NCI-H128 (cell line): ENCODE measurements at regions not wholly inside any gene's neighbourhood (a gene's known extent, or its start where the extent isn't known, plus 50 kb on each side); places are given as distances from the start of the nearest gene placed in this dataset.

ENCODE experiments used
- DNase-seq: peaks from one replicate; lab custom pipeline; 2025; ENCODE audit not compliant: unreplicated experiment; lab: John Stamatoyannopoulos, UW

- no peak for DNase-seq
These were observed 825.6 kb upstream of the HS6ST1 start for GRCh38 chr2:129144082-129144791.

DNA sequence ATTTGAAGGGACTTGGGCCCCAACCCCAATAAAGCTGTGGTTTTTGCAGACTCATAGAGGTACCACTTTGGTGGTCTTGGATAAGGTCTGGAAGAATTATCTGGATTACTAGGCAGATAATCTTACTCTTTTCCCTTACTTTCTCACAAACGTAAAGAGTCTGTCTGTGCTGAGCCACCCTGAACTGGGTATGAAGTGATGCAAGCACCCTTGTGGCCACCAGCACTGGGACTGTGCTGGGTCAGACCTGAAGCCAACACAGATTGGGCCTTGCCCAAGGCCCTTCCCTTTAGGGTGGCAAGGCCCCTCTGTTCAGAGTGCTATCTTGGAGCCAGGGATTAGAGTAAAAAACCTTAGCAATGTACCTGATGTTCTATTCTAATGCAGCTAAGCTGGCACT, 827.0 kb upstream of the RAB6C start:
- DNase-seq = no peak

DNA sequence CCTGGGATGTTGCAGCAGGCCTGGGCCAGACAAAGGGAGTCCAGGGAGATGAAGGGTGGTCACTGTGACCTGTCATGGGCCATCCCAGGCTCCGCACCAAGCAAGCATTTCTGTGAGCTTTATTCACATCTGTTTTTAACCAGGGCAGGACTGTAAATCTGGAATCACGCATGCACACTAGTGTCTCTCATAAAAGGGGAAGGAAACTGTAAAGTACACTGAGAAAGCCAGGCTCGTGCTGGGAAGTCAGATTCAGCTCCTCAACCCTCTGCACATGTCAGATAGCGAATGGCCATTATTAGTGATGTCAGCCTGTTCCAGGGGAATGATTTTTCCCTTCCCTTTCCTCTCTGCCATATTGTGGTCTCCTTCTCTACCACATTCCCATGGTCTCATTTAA, 818.6 kb upstream of the RAB6C start:
- DNase-seq = no peak

- DNase-seq = no peak
These were observed 815.1 kb upstream of the RAB6C start for GRCh38 chr2:129164220-129164949.

DNA sequence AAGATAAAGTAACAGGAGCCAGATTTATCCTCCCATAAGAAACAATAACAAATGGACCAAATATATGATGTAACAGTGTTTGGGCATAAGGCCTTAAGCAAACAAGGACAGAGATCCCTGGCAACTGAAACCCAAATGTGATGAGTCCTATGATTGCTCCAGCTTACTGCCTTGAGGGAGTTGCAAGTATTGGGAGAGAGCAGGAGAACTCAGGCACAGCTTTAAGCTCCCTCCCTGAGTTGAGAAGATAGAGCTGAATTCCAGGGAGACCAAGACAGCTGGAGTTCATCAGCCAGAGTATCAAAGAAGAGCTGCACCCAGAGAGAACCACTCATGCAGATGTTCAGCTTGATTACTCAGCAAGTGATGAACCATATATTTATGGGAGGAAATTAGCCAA, 814.5 kb upstream of the RAB6C start:
- no peak for DNase-seq

GRCh38 chr2:129167456-129167855, 812.0 kb upstream of the RAB6C start:
- DNase-seq = no peak

DNA sequence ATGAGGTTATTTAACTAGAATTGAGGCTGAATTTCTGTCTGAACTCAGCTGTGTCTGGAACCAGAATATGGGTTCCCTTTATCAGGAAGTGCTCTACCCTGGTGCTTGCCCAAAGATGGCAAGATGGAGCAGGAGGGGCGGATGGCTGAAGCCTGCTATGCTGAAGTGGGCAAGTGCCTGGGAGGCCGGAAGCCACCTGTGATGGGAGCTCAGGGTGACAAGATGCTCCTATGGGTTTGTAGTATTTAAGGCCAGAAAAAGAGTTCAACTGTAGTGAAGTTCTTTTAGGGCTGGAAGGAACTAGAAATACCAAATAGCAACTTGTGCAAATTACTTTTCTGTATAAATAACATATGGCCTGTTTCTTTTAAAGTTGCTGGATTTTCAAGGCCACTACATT, 808.9 kb upstream of the RAB6C start:
- DNase-seq = no peak

DNA sequence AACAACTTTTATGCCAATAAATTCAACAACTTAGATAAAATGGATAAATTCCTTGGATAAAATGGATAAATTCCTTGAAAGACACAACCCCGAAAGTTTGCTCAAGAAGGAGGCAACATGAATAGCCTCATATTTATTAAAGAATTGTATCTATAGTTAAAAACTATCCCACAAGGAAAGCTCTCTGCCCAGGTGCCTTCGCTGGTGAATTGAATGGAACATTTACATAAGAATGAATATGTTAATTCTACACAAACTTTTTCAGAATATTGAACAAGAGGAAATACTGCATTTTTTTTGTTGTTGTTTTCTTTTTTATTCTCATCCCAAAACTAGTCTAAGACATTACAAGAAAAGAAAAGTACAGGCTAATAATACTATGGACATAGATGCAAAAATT, 805.3 kb upstream of the RAB6C start:
- DNase-seq = no peak

GRCh38 chr2:129175051-129175450, 804.4 kb upstream of the RAB6C start:
- DNase-seq = no peak

- DNase-seq = no peak
These were observed 803.1 kb upstream of the RAB6C start for GRCh38 chr2:129176375-129176774.

DNA sequence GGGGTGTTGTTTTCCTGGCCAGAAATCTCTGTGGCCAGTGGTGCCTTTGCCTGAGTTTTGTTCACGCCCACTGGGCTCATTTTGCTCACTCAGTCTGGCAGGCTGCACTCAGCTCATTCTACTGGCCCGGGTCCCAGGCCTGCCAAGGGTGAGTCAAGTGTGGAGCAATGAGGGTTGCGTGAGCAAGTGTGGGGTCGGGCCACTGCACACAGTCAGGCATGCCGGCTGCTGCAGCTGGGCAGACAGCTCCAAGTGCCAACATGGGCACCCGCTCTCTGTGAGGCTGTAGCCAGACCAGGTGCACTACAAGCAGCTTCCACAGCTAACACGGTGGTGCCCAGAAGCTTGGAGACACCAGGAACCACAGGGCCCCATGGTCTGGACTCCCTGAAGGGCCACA, 801.1 kb upstream of the RAB6C start:
- no peak for DNase-seq

DNA sequence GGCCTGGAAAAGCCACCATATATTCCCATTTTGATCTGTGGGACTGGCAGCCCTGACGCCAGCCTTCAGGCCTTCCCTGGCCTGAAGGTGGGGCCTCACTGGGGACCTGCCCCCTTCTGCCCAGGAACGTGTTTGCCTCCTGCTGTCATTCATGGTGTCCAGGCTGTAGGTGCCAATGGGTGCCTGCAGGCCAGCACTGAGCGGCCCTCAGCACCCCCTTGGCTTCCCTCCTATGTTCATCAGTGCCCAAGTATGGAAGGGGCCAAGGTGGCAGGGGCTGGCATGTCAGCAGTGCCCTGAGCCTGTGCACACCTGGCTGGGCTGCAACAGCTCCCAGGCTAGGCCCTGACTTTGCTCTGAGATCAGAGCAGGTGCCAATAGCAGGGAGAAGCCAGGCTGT, 800.3 kb upstream of the RAB6C start:
- no peak for DNase-seq

DNA sequence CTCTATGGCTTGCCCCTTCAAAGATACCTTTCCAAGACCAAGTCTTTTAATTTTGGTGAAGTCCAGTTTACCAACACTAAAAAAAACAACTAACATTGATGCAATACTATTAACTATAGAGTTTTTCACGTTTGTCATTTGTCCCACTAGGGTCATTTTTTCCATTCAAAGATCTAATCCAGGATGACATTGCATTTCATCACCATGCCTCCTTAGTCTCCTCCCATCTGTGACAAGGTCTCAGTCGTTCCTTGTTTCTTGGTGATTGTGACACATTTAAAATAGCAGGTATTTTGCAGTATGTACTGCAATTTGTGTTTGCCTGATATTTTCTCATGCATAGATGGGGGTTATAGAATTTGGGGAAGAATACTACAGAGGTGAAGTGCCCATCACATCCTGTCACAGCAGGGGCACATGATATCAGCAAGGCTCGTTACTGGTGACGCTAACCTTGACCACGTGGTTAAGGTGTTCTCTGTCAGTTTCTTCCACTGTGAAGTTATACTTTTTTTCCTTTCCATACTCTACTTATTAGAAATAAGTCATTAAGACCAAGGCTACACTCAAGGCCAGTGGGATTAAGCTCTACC, 799.2 kb upstream of the RAB6C start:
- no peak for DNase-seq

GRCh38 chr2:129181433-129181832, 798.0 kb upstream of the RAB6C start:
- DNase-seq = no peak

DNA sequence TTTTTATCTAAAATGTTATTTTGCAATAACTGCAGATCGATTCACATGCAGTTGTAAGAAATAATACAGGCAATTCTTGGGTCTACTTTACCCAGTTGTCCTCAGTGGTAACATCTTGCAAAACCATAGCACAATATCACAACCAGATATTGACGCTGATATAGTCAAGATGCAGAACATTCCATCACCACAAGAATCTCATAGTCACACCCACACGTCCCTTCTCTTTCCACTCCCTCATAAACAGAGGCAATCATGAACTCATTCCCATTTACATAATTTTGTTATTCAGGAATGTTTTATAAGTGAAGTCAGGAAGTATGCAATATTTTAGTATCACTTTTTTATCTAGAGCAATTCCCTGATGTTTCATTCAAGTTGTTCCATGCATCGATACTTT, 797.5 kb upstream of the RAB6C start:
- DNase-seq = no peak

DNA sequence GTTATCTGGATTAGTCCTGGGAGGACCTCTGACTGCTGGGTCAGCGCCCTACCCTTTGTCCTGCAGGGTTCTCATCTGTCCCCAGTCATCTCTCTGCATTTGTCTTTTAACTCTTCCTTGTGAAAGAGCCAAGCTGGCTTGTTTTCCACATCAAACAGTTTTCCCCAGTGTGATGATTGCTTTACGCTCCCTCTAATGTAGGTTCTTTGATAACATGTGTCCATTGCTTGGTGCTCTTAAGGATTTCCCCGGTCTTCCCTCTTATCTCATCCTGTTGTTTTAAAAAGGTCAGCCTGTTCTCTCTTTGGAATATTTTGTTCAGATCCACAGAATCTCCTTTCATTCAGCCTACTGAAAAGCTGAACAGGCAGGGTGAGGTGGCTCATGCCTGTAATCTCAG, 792.1 kb upstream of the RAB6C start:
- no peak for DNase-seq

DNA sequence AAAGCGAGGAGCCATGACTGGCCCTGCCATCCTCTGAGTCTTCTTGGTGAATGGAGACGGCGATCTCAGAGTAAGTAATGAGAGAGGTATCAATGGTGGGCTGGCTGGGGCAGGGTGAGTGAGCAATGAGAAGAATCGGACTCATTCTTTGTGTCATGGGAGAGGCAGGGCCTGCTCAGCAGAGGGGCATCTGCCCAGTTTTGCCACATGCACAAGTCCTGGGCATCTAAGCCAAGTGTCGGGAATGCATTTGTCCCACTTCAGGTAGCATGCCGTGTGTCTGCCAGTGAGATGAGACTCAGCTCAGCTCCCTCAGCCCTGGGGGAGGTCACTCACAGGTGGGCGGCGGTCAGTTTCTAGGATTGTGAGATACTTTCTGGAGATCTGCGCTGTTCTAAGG, 791.0 kb upstream of the RAB6C start:
- DNase-seq = no peak

DNA sequence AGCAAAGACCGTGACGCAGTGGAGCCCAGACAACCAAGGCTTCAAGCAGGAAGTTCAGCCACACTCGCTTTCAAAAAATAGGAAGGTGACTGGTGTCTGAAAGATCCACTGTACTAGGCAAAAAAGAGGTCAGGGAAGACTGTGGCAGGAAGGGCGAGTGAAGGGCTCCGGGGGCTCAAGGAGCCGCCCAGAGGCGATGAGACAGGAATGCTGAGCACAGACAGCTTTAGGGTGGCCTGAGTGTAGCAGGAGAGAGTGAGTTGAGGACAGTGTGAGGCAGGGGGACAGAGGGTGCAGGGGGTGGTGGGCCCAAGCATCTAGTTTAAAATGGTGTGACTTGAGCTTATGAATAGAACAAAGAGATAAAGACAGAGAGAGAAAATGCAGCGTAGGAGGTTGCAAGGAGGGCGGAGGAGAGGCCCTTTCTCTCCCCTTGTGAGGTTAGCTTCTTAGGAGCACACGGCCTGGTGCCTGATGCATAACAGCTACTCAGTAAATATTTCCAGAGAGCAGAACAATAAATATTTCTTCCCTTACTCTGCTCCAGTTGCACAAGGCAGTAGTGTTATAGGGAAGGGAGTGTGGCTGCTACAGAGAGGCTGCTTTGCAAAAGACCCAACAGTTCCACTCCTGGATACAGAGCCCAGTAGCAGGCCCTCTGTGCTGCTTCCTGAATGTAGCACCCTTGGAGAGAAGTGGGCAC, 789.7 kb upstream of the RAB6C start:
- DNase-seq = no peak

DNA sequence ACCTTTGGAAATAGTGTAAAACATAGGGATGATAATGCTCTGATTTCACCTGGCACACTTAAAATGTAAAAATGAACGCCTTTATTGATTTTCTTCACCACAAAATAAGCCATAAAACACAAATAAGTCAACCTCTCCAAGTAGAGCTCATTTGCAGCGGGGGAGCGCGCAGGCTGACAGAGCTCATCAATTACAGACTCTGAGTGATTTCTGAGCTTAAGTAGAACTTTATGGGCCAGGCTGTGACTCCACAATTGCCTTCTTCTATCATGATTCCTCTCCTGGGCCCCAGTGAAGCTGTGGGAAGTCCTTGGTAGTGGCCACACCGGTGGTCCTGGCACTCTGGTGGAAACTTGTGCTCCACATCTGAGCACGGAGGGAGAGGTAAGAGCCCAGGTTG, 789.0 kb upstream of the RAB6C start:
- no peak for DNase-seq

DNA sequence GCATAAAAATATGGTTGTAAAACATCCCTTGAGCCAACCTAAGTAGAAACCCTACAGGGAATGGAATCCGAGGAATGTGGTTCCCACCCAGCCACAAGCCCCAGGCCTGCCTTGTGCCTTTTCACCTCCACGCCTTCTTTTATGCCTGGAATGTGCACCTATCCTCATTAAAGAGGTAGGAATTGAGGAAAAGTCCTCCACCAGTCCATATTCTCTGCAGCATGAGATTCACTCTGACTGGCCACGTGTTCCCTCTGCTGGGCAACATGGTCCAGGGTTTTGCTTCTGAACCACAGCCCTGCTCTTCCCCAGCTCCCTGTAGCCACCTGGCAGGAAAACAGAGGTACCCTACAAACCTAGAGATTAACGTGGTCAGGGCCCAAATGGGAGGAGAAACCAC, 787.9 kb upstream of the RAB6C start:
- no peak for DNase-seq

DNA sequence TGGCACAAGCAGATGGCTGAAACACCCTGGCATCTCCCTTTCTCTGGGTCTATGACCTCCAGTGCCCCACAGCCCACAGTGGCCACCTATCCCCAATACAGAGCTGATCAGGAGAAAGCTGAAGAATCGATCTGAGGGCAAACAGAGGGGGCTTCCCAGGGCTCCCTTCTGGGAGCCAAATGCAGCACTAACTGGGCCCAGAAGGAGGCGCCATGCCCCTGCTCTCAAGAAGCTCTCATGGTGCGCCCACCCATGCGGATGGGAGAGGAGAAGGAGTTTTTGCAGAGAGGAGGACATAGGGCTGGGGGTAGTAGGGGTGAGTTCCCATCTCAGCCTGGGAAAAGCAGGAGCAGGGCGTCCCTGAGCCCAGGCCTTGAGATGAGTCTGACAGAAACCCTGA, 787.3 kb upstream of the RAB6C start:
- DNase-seq = no peak

DNA sequence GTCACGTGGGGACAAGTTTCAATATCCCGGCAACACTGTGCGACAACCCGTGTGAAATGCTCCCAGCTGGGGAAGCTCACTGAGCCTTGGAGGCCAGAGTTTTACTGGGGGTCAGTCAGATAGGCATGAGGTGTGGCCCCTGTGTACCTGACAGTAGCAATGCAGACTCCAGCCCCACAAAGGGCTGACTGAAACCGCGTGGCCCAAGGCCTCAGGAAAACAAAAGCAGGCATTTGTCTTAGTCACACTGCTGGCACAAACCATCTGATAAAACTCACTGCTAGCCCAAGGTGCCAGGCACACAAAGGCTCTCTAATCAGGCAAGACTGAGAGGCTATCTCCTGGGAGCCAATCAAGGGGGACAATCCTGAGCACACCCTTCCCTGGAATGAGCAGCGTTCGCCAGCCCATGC, 786.6 kb upstream of the RAB6C start:
- no peak for DNase-seq
